GM19463 (cell line): ENCODE measurements at regions not wholly inside any gene's neighbourhood (a gene's known extent, or its start where the extent isn't known, plus 50 kb on each side); places are given as distances from the start of the nearest gene placed in this dataset.
A peak's percentile ranks its signal among the peaks of the same experiment; 100 is the strongest.
"Not testable (repeated sequence)": the region's sequence is repeated elsewhere in the genome, so short reads cannot be mapped to it uniquely, and the experiment has no call there.

Experiments used
- ATAC-seq: cut with Tn5 transposase; IDR thresholded peaks from one replicate; pipeline ENCODE4 v1.9.1; 2021; ENCODE audit warnings: mild to moderate bottlenecking, moderate library complexity; ENCODE audit not compliant: unreplicated experiment

GRCh38 chr6:14384175-14384949, 266.8 kb downstream of the CD83 start:
- ATAC-seq, result no peak

- no peak for ATAC-seq
These were observed 268.7 kb downstream of the CD83 start for GRCh38 chr6:14386263-14386662.

- ATAC-seq, result peak; percentile 65
These were observed 269.1 kb downstream of the CD83 start for GRCh38 chr6:14386668-14387067.

DNA sequence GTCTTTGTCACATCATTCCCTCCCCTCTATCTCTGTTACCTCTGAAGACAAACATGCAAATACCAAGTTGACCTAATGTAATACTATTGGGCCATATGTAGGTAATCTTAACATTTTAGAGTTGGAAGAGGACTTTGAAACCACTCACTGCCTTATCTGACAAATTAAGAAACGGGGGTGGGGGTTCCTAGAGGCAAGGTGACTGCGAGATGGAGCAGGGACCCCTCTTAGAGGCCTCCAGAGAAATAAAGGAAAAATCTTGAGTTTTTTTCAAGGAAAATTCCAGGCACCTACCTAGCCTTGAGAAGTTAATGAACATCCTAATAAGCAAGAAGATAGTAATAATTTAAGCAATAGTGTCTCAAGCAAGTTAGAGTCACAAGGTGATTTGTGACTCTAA, 270.8 kb downstream of the CD83 start:
- no peak for ATAC-seq

GRCh38 chr6:14389776-14390175, 272.2 kb downstream of the CD83 start:
- not testable (repeated sequence) for ATAC-seq

GRCh38 chr6:14390805-14391204, 273.2 kb downstream of the CD83 start:
- ATAC-seq, result no peak

GRCh38 chr6:14393910-14394309, 276.3 kb downstream of the CD83 start:
- no peak for ATAC-seq

GRCh38 chr6:14396392-14396791, 278.8 kb downstream of the CD83 start:
- ATAC-seq, result no peak

DNA sequence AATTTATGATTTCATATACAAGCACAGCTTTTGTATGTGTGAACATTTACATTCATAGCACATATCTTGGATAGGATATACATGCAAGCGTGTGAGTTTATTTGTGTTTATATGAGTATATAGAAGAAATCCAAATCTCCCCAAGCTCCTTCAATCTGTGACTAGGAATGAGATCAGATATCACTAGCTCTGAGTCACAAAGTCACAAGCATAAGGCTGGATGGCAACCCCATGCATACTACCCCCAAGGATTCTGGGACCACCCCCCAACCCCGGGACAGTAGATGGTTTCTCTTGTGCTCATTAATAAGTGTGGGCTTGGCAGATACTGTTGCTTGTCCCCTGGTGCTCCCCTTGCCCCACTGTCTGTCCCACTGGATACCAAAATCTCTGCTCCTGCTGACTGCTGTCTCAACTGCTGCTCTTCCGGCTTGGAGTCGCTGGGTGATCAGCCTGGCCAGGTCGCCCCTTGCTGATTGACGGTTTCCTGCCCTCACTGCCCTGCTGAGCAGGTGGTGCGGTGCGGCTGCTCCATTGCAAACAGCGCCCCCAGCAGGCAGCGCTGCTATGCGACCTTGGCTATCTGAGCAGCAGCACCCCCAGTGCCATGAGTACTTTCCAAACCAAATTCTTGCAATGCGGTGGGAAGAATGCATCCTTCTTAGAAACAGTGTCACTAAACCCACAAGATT, 279.4 kb downstream of the CD83 start:
- no peak for ATAC-seq

DNA sequence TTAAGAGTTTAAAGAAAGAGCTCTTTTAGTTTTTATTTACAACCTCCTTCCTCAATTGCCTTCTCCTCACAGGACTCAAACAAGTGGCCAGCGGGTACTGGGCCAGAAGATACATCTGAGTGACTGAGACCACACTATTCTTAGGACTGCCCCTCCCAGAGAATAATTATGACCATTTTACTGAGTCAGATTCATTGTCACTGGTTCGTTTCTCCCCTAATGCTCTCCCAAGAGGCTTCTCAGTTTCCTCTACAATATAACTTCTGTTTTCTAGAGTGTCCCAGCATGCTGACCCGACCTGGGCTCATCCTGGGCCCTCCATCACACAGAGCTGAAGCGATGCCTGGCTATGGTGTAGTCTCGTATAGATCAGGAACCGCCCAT, 279.9 kb downstream of the CD83 start:
- ATAC-seq, result no peak

DNA sequence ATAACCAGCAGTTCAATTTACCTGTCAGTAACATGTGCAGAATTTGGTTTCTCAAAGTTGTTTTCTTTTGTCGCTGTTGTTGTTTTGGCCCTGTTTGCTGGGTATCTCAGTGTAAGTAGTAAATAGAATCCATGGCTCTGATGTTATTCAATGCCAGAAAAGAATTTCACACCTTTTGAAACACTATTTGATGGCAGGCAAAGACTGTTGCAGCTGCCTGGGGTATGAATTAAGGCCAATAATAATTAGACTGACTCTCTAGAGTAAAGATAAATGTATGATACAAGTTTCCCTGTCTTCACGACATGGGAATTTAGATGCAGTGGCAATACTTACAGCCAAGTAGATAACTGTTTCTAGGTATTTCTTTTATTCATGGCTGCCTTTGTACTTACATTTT, 281.4 kb downstream of the CD83 start:
- ATAC-seq, result no peak

GRCh38 chr6:14399635-14400034, 282.1 kb downstream of the CD83 start:
- no peak for ATAC-seq

DNA sequence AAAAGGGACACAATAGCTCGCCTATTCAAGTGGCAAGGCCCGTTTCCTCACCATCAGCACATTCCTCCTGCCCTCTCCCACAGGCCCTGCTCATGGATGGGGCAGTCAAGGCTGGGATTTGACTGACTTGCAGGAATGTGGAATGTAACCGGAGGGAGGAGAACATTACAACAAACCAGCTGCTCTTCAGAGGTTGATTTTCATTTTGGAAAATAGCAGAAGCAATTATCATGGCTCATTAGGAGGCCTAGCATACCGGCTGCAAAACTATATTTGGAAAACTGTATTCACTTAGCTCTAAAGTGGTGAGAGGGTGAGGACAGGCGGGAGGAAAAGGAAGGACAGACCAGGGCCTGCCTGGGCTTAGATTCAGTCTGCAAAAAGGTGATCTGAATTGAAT, 283.7 kb downstream of the CD83 start:
- no peak for ATAC-seq

- no peak for ATAC-seq
These were observed 289.2 kb downstream of the CD83 start for GRCh38 chr6:14406614-14407331.

GRCh38 chr6:14408446-14408845, 290.9 kb downstream of the CD83 start:
- ATAC-seq, result no peak

DNA sequence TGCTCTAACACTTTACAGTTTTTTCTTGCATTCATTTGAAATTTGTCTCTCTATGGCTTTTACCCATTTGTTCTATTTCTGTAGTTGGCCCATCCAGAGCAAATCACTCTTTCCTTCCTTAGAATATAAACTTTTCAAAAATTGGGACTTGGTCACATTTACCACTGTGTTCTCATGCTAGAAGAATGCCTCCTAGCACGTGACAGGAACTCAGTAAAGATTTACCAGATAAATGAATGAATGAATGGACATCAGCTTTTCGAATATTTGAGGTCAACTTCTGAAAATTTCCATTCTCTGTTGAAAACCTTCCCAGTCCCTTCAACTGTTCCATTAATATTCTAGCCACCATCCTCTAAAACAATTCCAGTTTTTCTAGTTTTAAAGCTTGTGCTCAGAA, 294.5 kb downstream of the CD83 start:
- ATAC-seq, result no peak

DNA sequence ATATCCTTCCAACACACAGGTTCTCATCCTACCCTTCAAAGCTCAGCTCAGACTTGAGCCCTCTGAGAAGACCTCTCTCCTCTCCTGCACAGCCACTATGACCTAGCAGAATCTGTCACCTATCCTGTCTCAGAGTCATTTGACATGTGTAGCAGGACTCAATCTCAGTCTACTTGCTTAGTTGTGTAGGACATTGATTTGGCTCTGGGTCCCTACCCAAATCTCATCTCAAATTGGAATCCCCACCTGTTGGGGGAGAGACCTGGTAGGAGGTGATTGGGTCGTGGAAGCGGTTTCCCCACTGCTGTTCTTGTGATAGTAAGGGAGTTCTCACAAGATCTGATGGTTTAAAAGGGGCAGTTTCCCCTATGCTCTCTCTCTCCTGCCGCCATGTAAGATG, 297.9 kb downstream of the CD83 start:
- no peak for ATAC-seq

DNA sequence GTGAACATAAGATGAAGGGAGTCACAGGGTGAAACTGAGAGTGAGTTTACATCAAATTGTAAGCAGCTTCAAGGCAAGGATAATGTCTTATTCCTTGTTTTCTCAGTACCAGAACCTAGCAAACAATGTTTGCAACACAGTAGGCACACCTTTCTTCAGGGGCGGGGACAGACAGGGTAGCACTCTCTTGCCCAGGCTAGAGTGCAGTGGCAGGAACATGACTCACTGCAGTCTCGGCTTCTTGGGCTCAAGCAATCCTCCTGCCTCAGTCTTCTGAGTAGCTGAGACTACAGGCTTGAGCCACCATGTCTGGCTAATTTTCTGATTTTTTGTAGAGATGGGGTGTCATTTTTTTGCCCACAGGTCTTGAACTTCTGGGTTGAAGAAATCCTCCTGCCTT, 299.8 kb downstream of the CD83 start:
- ATAC-seq, result no peak

- not testable (repeated sequence) for ATAC-seq
These were observed 301.7 kb downstream of the CD83 start for GRCh38 chr6:14419224-14419623.

DNA sequence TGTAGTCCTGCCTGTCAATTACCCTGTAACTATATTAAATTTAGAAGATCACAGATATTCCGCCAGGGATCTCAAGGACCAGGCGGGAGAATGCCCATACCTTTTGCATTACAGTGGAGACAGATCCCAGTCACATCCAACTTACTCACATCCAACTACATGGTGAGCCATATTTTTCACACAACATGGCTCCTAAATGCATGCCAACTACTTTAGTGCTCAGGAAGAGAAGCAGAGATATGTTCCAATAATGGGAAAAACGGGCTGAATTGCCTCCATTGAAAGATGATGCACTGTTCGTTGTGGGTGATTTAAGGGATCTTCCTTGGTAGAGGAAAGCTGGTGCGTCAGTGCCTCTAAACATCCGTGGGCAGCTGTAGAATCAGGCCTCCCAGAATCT, 304.5 kb downstream of the CD83 start:
- ATAC-seq, result no peak

DNA sequence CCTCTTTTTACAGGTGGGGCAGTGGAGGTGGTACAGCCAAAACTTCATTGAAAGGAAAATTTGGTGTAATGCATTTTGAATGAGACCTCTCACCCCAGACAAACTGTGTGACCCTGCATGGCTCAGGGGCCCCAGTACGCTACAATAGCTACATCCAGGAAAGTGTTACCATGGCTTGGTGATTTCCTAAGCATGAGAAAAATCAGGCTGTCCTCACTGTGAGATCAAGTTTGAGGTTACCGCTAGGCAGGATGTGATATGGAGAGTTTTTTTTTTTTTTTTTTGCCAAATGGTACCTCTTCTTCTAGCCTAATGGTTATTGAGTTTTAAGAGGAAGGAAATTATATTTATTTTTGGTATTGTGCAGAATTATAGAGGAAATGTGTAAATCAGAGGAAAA, 305.3 kb downstream of the CD83 start:
- no peak for ATAC-seq

DNA sequence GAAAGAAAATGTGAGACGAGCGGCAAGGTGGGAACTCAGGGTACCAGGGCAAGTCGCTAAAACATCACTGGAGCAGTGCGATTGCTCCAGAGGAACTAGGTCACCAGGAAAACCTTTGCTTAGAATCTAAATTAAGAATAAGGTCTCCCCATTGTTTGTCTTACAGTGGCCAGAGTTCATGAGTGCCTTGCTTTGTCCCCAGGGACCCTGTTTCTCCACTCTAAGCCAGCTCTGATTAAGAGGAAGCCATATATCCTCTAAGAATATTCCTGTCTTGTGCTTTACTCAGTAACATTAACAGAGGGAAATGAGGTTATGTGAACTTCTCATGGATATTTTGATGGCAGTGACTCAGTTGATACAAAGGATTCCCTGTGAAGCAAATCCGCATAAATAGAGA, 305.8 kb downstream of the CD83 start:
- no peak for ATAC-seq
